Ishikawa (cell line): ENCODE measurements at regions not wholly inside any gene's neighbourhood (a gene's known extent, or its start where the extent isn't known, plus 50 kb on each side); places are given as distances from the start of the nearest gene placed in this dataset.

ENCODE experiments used
- CREB1 ChIP-seq: IDR thresholded peaks from 2 replicates; pipeline ENCODE4 v1.6.1; 2012; ENCODE audit warnings: low read depth
- EGR1 ChIP-seq: IDR thresholded peaks from 2 replicates; pipeline ENCODE4 v1.6.1; 2012
- MAX ChIP-seq: IDR thresholded peaks from 2 replicates; pipeline ENCODE4 v1.6.1; 2012
- RAD21 ChIP-seq: IDR thresholded peaks from 2 replicates; pipeline ENCODE4 v1.6.1; 2012; ENCODE audit warnings: low read depth
- REST ChIP-seq: IDR thresholded peaks from 2 replicates; pipeline ENCODE4 v1.6.1; 2012; ENCODE audit warnings: low read depth, mild to moderate bottlenecking
- TAF1 ChIP-seq: IDR thresholded peaks from 2 replicates; pipeline ENCODE4 v1.6.1; 2012; ENCODE audit warnings: low read depth, mild to moderate bottlenecking
- YY1 ChIP-seq: IDR thresholded peaks from 2 replicates; pipeline ENCODE4 v1.6.1; 2012; ENCODE audit warnings: low read depth

GRCh38 chr16:85526185-85526974 lies 86.7 kb upstream of the GSE1 start:
- TF ChIP-seq EGR1 (no peak), REST (no peak), MAX (no peak), CREB1 (no peak), TAF1 (no peak), YY1 (no peak), RAD21 (no peak)
